ENCODE measurements at regions not wholly inside any gene's neighbourhood (a gene's known extent, or its start where the extent isn't known, plus 50 kb on each side); places are given as distances from the start of the nearest gene placed in this dataset.
"Not testable (repeated sequence)": the region's sequence is repeated elsewhere in the genome, so short reads cannot be mapped to it uniquely, and the experiment has no call there.

GRCh38 chr20:18876394-18876793 is 62.8 kb downstream of the SCP2D1 start:
- DNase-seq, result not testable (repeated sequence)

GRCh38 chr20:18879262-18879661 is 65.7 kb downstream of the SCP2D1 start:
- DNase-seq, result no peak

- DNase-seq, result no peak
Measured at GRCh38 chr20:18886756-18887155, 73.2 kb downstream of the SCP2D1 start.

- DNase-seq, result peak in 1 of 2 experiments; percentile 65
Measured at GRCh38 chr20:18901980-18902737, 88.6 kb downstream of the SCP2D1 start.

- DNase-seq, result no peak
Measured at GRCh38 chr20:18904192-18904591, 90.6 kb downstream of the SCP2D1 start.

- DNase-seq, result peak in 1 of 2 experiments; percentile 28
Measured at GRCh38 chr20:18904624-18905023, 91.0 kb downstream of the SCP2D1 start.

- no peak for DNase-seq
Measured at GRCh38 chr20:18906046-18906445, 92.5 kb downstream of the SCP2D1 start.

GRCh38 chr20:18907353-18907752 is 93.8 kb downstream of the SCP2D1 start:
- DNase-seq, result peak in 1 of 2 experiments; percentile 8

GRCh38 chr20:18908109-18908508 is 94.5 kb downstream of the SCP2D1 start:
- no peak for DNase-seq

- DNase-seq, result no peak
Measured at GRCh38 chr20:18909254-18909653, 95.7 kb downstream of the SCP2D1 start.

- DNase-seq, result no peak
Measured at GRCh38 chr20:18913701-18914100, 100.1 kb downstream of the SCP2D1 start.

GRCh38 chr20:18914796-18915195 is 101.2 kb downstream of the SCP2D1 start:
- no peak for DNase-seq

- no peak for DNase-seq
Measured at GRCh38 chr20:18916886-18917750, 103.5 kb downstream of the SCP2D1 start.

- no peak for DNase-seq
Measured at GRCh38 chr20:18919996-18920395, 106.4 kb downstream of the SCP2D1 start.

- DNase-seq, result no peak
Measured at GRCh38 chr20:18921291-18921690, 107.7 kb downstream of the SCP2D1 start.

- no peak for DNase-seq
Measured at GRCh38 chr20:18922251-18922650, 108.7 kb downstream of the SCP2D1 start.

- DNase-seq, result no peak
Measured at GRCh38 chr20:18922898-18923297, 109.3 kb downstream of the SCP2D1 start.

GRCh38 chr20:18926965-18927364 is 113.4 kb downstream of the SCP2D1 start:
- no peak for DNase-seq

GRCh38 chr20:18928626-18929025 is 115.0 kb downstream of the SCP2D1 start:
- DNase-seq, result no peak

GRCh38 chr20:18929800-18930199 is 116.2 kb downstream of the SCP2D1 start:
- no peak for DNase-seq

GRCh38 chr20:18943542-18943941 is 130.0 kb downstream of the SCP2D1 start:
- no peak for DNase-seq

- no peak for DNase-seq
Measured at GRCh38 chr20:18956890-18957289, 143.3 kb downstream of the SCP2D1 start.

- DNase-seq, result no peak
Measured at GRCh38 chr20:18957328-18957727, 143.7 kb downstream of the SCP2D1 start.

- DNase-seq, result no peak
Measured at GRCh38 chr20:18971121-18971520, 157.5 kb downstream of the SCP2D1 start.

Measured in NCI-H524 (cell line).